ENCODE measurements at regions not wholly inside any gene's neighbourhood (a gene's known extent, or its start where the extent isn't known, plus 50 kb on each side); places are given as distances from the start of the nearest gene placed in this dataset.
A peak's percentile ranks its signal among the peaks of the same experiment; 100 is the strongest.

GRCh38 chr6:8628736-8629135, 193.4 kb upstream of the SLC35B3 start:
- Mint-ChIP-seq H3K27ac (ENCODE audit: unreplicated experiment) (no peak overlapping the region), H3K4me1 (ENCODE audit: low read depth, unreplicated experiment) (no peaks in the 10 kb centered on the region), H3K36me3 (ENCODE audit: low read depth, unreplicated experiment) (no peaks in the 10 kb centered on the region), H3K4me3 (ENCODE audit: unreplicated experiment) (no peak overlapping the region), H3K27me3 (ENCODE audit: low read depth, unreplicated experiment) (no peaks in the 10 kb centered on the region), H3K9me3 (ENCODE audit: unreplicated experiment) (no peaks in the 10 kb centered on the region)
- Histone ChIP-seq H3K79me2 (ENCODE audit: insufficient read depth, low read length) (no peaks in the 10 kb centered on the region), H3K9ac (ENCODE audit: low read length) (no peak overlapping the region), H4K20me1 (ENCODE audit: insufficient read depth, low read length) (no peaks in the 10 kb centered on the region), H3K9me3 (ENCODE audit: insufficient read depth, low read depth, low read length) (no peaks in the 10 kb centered on the region), H3K27me3 (ENCODE audit: insufficient read depth, low read length) (no peaks in the 10 kb centered on the region), H3K4me3 (ENCODE audit: insufficient read depth, low read depth, low read length) (no peak overlapping the region), H3K4me2 (ENCODE audit: low read length) (no peak overlapping the region), H3K4me1 (ENCODE audit: insufficient read depth, low read length) (peaks cover 4% of the 10 kb centered on the region), H3K27ac (ENCODE audit: low read depth, low read length) (no peak overlapping the region), H3K36me3 (ENCODE audit: insufficient read depth, low read length) (no peaks in the 10 kb centered on the region), H2AFZ (ENCODE audit: low read depth, low read length) (no peak overlapping the region)
- no peak for FAIRE-seq
- no peak for TF ChIP-seq EZH2 (IDR thresholded peaks at IDR 0.05; ENCODE audit: insufficient read depth, low read length)
- TF ChIP-seq CTCF (IDR thresholded peaks at IDR 0.05; ENCODE audit: insufficient read depth, low read depth, low read length): no peak
- no peak for DNase-seq (ENCODE audit: low read depth)

GRCh38 chr6:8628063-8628462, 192.7 kb upstream of the SLC35B3 start:
- no peaks in the 10 kb centered on the region for H3K4me1 Mint-ChIP-seq (ENCODE audit: low read depth, unreplicated experiment)
- no peak for FAIRE-seq

More at GRCh38 chr6:8628063-8628462, 192.7 kb upstream of the SLC35B3 start:
- Histone ChIP-seq H2AFZ (ENCODE audit: low read depth, low read length) (no peak overlapping the region), H3K79me2 (ENCODE audit: insufficient read depth, low read length) (no peaks in the 10 kb centered on the region), H3K36me3 (ENCODE audit: insufficient read depth, low read length) (no peaks in the 10 kb centered on the region), H3K27me3 (ENCODE audit: insufficient read depth, low read length) (no peaks in the 10 kb centered on the region), H3K9ac (ENCODE audit: low read length) (peak overlapping the region; percentile 32), H3K9me3 (ENCODE audit: insufficient read depth, low read depth, low read length) (no peaks in the 10 kb centered on the region), H3K4me3 (ENCODE audit: insufficient read depth, low read depth, low read length) (no peak overlapping the region), H3K4me2 (ENCODE audit: low read length) (peak overlapping the region; percentile 61), H3K27ac (ENCODE audit: low read depth, low read length) (peak overlapping the region; percentile 44), H3K4me1 (ENCODE audit: insufficient read depth, low read length) (peaks cover 4% of the 10 kb centered on the region), H4K20me1 (ENCODE audit: insufficient read depth, low read length) (no peaks in the 10 kb centered on the region)
- Mint-ChIP-seq H3K27ac (ENCODE audit: unreplicated experiment) (no peak overlapping the region), H3K9me3 (ENCODE audit: unreplicated experiment) (no peaks in the 10 kb centered on the region), H3K27me3 (ENCODE audit: low read depth, unreplicated experiment) (no peaks in the 10 kb centered on the region), H3K4me3 (ENCODE audit: unreplicated experiment) (no peak overlapping the region), H3K36me3 (ENCODE audit: low read depth, unreplicated experiment) (no peaks in the 10 kb centered on the region)
- TF ChIP-seq EZH2 (IDR thresholded peaks at IDR 0.05; ENCODE audit: insufficient read depth, low read length): no peak
- no peak for TF ChIP-seq CTCF (IDR thresholded peaks at IDR 0.05; ENCODE audit: insufficient read depth, low read depth, low read length)
- no peak for DNase-seq (ENCODE audit: low read depth)
